Activated B cell treated with CpG ODN at 0.5 μM for 24 hours (primary cell): ENCODE measurements at regions not wholly inside any gene's neighbourhood (a gene's known extent, or its start where the extent isn't known, plus 50 kb on each side); places are given as distances from the start of the nearest gene placed in this dataset.

ENCODE experiments used
- ATAC-seq: fragments of 200-7000 bp; cut with Tn5 transposase; one replicate; pipeline ENCODE4 v1.10.0; 2021; ENCODE audit warnings: low read depth, mild to moderate bottlenecking, moderate library complexity
- CTCF ChIA-PET: fragments of 350-600 bp; sonication (Branson Sonifier 250); formaldehyde crosslinking; loops from one replicate; lab custom pipeline; 2021; ENCODE audit warnings: antibody characterized with exemption; lab: Charles Lee
- POLR2A ChIA-PET: fragments of 350-600 bp; sonication (Branson Sonifier 250); formaldehyde crosslinking; loops from one replicate; lab custom pipeline; 2021; ENCODE audit warnings: antibody characterized with exemption; lab: Charles Lee
- DNase-seq: peaks from one replicate; pipeline ENCODE4 v3.0.0; 2022
- H3K27ac Mint-ChIP-seq: one replicate; pipeline ENCODE4 v1.8.0; 2020; ENCODE audit warnings: mixed read lengths
- H3K27me3 Mint-ChIP-seq: one replicate; pipeline ENCODE4 v1.8.0; 2021; ENCODE audit warnings: mixed read lengths
- H3K36me3 Mint-ChIP-seq: one replicate; pipeline ENCODE4 v1.8.0; 2021; ENCODE audit warnings: low read depth, mixed read lengths
- H3K4me1 Mint-ChIP-seq: one replicate; pipeline ENCODE4 v1.8.0; 2021; ENCODE audit warnings: mixed read lengths
- H3K4me3 Mint-ChIP-seq: one replicate; pipeline ENCODE4 v1.8.0; 2020; ENCODE audit warnings: mild to moderate bottlenecking, mixed read lengths
- H3K9me3 Mint-ChIP-seq: one replicate; pipeline ENCODE4 v1.8.0; 2020; ENCODE audit warnings: mixed read lengths
- CTCF ChIP-seq: fragments of 200-600 bp; IDR thresholded peaks from one replicate; pipeline ENCODE4 v1.8.0; 2022; ENCODE audit warnings: antibody characterized with exemption, mild to moderate bottlenecking
- intact Hi-C: fragments of 100-400 bp; cut with micrococcal nuclease; formaldehyde crosslinking; loops from one replicate; pipeline ENCODE4 v1.15.1; 2024

GRCh38 chr12:24446287-24446686, 496.8 kb upstream of the SOX5 start:
- H3K27ac Mint-ChIP-seq, result no peak overlapping the region
- intact Hi-C loops, result no loop called here
- TF ChIP-seq CTCF, result no peak
- H3K4me3 Mint-ChIP-seq, result no peak overlapping the region
- ATAC-seq (no peak), DNase-seq (no peak)
- no peaks in the 10 kb centered on the region for H3K9me3 Mint-ChIP-seq
- no peaks in the 10 kb centered on the region for H3K36me3 Mint-ChIP-seq
- H3K4me1 Mint-ChIP-seq, result peaks cover 10% of the 10 kb centered on the region
- POLR2A ChIA-PET, result no interaction called here
- CTCF ChIA-PET, result no interaction called here
- no peaks in the 10 kb centered on the region for H3K27me3 Mint-ChIP-seq

GRCh38 chr12:24444634-24445033, 495.2 kb upstream of the SOX5 start:
- Mint-ChIP-seq H3K27me3 (no peaks in the 10 kb centered on the region), H3K4me1 (peaks cover 10% of the 10 kb centered on the region), H3K9me3 (no peaks in the 10 kb centered on the region), H3K36me3 (no peaks in the 10 kb centered on the region), H3K27ac (no peak overlapping the region), H3K4me3 (no peak overlapping the region)
- intact Hi-C loops, result no loop called here
- DNase-seq, result no peak
- no peak for ATAC-seq
- POLR2A ChIA-PET, result no interaction called here
- CTCF ChIA-PET, result no interaction called here
- no peak for TF ChIP-seq CTCF

GRCh38 chr12:24441458-24441857, 492.0 kb upstream of the SOX5 start:
- no peaks in the 10 kb centered on the region for H3K36me3 Mint-ChIP-seq
- peaks cover 11% of the 10 kb centered on the region for H3K4me1 Mint-ChIP-seq
- no peak overlapping the region for H3K27ac Mint-ChIP-seq
- CTCF ChIA-PET, result no interaction called here
- no peak for TF ChIP-seq CTCF
- intact Hi-C loops, result no loop called here
- ATAC-seq (no peak), DNase-seq (no peak)
- H3K4me3 Mint-ChIP-seq, result no peak overlapping the region
- no peaks in the 10 kb centered on the region for H3K27me3 Mint-ChIP-seq
- peaks cover 1% of the 10 kb centered on the region for H3K9me3 Mint-ChIP-seq
- POLR2A ChIA-PET, result no interaction called here

- H3K4me3 Mint-ChIP-seq, result no peak overlapping the region
These were observed 487.2 kb upstream of the SOX5 start for GRCh38 chr12:24436667-24437066.

GRCh38 chr12:24431872-24432271, 482.4 kb upstream of the SOX5 start:
- Mint-ChIP-seq H3K9me3 (no peaks in the 10 kb centered on the region), H3K27me3 (no peaks in the 10 kb centered on the region), H3K36me3 (no peaks in the 10 kb centered on the region), H3K27ac (no peak overlapping the region), H3K4me1 (peaks cover 12% of the 10 kb centered on the region), H3K4me3 (no peak overlapping the region)
- ChIA-PET POLR2A (no interaction called here), CTCF (no interaction called here)
- intact Hi-C loops, result no loop called here
- TF ChIP-seq CTCF, result no peak
- ATAC-seq, result no peak
- DNase-seq, result no peak

More at GRCh38 chr12:24436667-24437066, 487.2 kb upstream of the SOX5 start:
- Mint-ChIP-seq H3K36me3 (no peaks in the 10 kb centered on the region), H3K27ac (no peak overlapping the region), H3K9me3 (peaks cover 1% of the 10 kb centered on the region), H3K4me1 (peaks cover 7% of the 10 kb centered on the region), H3K27me3 (no peaks in the 10 kb centered on the region)
- ATAC-seq (no peak), DNase-seq (no peak)
- CTCF ChIA-PET, result no interaction called here
- POLR2A ChIA-PET, result interaction anchor here (1.1 kb wide), 1 partner anchor 287 kb away, joined by 3 read pairs; no protein-coding TSS in a partner anchor
- TF ChIP-seq CTCF, result no peak
- intact Hi-C loops, result no loop called here
